GM18858 (cell line): ENCODE measurements at regions not wholly inside any gene's neighbourhood (a gene's known extent, or its start where the extent isn't known, plus 50 kb on each side); places are given as distances from the start of the nearest gene placed in this dataset.

Source experiments
- ATAC-seq: cut with Tn5 transposase; IDR thresholded peaks from one replicate; pipeline ENCODE4 v1.9.1; 2021; ENCODE audit not compliant: unreplicated experiment

DNA sequence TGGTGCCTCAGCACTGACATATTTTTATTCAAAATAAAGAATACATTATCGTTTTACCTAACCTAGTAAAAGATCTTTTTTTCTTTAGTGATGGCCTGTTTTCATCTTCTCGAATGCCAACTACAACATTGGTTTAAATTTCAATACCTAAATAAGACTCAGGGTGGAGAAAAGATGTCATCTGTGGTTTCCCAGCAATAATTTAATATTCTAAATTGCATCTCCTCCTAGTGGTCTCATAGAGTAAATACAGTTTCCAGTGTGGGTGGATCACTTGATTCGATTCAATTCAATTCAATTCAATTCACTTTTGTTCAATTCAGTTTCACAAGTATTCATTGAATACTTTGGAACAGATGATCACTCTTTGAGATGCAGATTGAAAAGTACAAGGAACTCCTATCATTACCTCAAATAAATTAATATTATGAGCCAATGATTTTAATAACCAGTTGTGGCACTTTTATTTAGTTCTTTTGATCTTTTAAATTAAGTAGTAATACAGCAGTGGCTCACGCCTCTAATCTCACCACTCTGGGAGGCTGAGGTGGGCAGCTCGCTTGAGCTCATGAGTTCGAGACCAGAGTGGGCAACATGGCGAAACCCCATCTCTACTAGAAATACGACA lies 427.2 kb downstream of the FAT4 start:
- ATAC-seq = no peak

DNA sequence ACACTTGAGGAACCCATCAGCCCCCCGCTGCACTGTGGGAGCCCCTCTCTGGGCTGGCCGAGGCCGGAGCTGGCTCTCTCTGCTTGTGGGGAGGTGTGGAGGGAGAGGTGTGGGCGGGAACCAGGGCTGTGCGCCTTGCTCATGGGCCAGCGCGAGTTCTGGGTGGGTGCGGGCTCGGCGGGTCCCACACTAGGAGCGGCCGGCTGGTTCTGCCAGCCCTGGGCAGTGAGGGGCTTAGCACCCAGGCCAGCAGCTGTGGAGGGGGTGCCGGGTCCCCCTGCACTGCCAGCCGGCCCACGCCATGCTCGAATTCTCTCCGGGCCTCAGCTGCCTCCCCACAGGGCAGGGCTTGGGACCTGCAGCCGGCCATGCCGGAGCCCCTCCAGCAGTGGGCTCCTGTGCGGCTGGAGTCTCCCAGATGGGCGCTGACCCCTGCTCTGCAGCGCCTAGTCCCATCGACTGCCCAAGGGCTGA lies 430.2 kb downstream of the FAT4 start:
- no peak for ATAC-seq

DNA sequence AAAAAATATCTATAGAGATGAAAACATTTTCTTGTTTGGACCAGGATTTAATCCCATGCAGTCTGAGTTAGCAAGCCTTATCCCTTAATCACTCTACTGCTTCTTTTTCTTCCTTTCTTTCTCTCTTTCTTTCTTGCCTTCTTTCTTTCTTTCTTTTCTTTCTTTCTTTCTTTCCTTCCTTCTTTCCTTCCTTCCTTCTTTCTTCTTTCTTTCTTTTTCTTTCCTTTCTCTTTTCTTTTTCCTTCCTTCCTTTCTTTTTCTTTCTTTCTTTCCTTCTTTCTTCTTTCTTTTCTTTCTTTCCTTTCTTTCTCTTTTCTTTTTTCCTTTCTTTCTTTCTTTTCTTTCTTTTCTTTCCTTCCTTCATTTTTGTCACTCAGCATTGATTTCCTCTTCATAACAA lies 434.6 kb downstream of the FAT4 start:
- no peak for ATAC-seq

- no peak for ATAC-seq
These were observed 435.6 kb downstream of the FAT4 start for GRCh38 chr4:125750399-125750798.

GRCh38 chr4:125750828-125751466 lies 436.2 kb downstream of the FAT4 start:
- ATAC-seq = no peak

DNA sequence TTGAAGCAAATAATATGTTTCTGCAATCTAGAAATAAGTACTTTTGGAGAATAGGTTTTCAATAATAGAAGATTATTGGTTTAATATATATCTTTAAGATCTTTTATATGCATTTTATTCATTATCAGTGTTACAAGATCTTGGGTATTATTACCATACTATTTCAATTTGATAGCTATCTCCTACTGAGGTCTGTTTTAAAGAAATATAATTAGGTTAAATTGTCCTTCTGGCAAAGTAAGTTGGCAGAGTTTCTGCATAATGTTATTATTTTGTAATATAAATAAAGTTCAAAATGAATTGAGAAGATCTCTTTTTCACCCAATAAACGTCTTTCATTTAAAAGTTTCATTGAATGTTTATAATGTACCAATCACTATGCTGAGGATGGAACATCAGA lies 443.7 kb downstream of the FAT4 start:
- no peak for ATAC-seq

GRCh38 chr4:125760201-125760819 lies 445.6 kb downstream of the FAT4 start:
- no peak for ATAC-seq

DNA sequence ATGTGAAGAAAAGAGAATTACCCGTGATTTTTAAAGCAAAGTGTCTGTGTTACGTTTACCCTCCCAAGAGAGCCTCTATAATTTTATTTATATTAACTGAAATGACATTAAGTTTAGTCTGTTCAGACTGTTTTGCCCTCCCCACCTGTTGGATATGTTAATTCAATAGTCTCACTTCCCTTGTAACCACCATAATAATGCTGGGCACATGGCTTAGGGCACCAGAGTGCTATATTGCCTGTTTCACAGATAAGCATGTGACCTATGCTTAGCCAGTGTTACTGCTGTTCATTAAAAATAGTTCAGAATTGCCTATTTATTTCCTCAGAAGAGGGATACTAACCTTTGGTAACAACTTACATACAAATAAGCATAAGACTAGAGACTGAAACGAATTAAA lies 446.2 kb downstream of the FAT4 start:
- ATAC-seq = no peak

DNA sequence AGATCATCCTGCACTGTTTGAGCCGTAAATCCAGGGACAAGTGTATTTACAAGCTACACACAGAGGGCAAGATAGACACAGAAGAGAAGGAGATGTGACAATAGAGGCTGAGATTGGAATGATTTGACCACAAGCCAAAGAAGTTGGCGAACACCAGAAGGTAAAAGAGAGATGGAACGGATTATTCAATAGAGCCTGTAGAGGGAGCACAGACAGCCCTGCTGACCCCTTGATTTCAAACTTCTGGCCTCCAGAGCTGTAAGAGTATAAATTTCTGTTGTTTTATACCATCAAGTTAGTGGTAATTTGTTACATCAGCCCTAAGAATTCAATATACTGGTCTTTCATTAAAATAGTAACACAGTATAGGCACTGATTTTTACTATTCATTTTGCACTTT lies 447.8 kb downstream of the FAT4 start:
- ATAC-seq = no peak

GRCh38 chr4:125765941-125766340 lies 451.2 kb downstream of the FAT4 start:
- ATAC-seq = no peak

GRCh38 chr4:125770814-125771398 lies 456.2 kb downstream of the FAT4 start:
- ATAC-seq = no peak

DNA sequence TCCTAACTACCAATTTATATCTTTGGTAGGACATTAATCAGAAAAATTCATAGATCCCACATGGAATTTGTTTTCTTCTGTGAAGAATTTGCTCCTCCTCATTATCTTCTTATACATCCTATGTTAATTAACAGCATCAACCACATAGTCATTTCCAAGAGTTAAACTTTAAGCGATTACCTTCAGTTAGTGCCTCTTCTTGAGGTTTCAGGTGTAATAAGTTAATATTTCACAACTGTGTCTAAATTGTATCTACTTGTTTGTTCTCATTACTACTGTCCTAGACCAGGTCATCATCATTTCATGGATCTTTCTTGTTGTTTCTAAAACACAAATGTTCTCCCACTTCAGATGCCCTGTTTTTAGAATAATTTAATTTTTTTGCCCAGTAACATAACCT lies 457.9 kb downstream of the FAT4 start:
- peak; percentile 58 for ATAC-seq

DNA sequence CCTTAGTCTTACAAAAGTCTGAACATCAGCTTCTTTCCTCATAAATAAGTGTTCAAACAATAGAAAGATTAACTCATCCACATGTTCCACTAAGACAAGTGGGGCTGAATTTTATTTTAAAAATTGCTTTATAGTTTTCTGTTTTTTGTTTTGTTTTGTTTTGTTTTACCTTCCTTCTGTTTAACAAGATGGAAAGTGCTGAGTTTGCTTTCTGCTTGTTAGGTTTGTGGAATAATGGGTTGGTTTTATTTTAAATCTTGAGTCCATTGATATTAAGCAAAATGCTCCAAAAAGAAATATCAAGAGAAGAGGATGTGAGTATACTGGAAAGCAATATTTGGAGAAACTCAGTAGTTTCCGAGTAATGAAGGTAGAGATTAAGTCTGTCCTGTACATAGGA lies 458.7 kb downstream of the FAT4 start:
- ATAC-seq = no peak

- no peak for ATAC-seq
These were observed 459.2 kb downstream of the FAT4 start for GRCh38 chr4:125773931-125774330.

- ATAC-seq = no peak
These were observed 461.4 kb downstream of the FAT4 start for GRCh38 chr4:125776146-125776545.

DNA sequence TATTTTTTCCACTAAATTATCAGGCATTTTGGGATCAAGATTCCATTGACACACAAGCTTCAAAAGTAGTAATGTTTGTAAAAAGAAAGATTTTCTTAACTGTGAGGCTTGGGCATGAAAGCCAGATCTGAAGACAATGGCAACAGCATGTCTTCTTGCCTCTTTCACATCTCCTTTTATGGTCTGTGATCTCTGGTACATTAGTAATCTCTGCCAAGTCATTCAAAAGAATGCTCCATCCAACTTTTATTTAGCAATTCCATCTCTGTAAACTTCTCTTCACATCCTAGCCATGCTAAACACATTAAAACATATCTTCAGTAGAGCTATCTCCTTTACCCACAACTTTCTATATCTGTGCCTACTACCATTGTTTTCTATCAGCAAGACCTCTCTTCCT lies 465.4 kb downstream of the FAT4 start:
- no peak for ATAC-seq

- ATAC-seq = no peak
These were observed 466.0 kb downstream of the FAT4 start for GRCh38 chr4:125780747-125781146.

DNA sequence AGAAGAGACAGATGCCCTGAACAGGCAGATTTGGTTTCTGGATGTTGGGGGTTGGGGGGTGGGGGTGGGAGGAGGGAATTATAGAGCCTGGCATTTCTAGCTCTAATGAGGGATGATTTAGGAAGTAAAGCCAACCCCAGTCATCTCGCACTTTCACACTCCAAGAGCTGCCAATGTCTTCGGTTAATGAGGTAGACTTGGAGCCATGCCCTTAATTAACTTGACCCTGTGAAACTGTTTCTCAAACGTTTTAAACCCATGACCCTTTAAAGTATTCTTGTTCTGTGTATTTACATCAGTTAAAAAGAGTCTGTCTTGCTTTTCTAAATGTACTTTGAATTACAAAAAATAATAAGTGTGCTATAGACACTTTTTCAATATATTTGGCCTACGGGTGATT lies 466.9 kb downstream of the FAT4 start:
- no peak for ATAC-seq

- ATAC-seq = no peak
These were observed 470.0 kb downstream of the FAT4 start for GRCh38 chr4:125784741-125785140.

DNA sequence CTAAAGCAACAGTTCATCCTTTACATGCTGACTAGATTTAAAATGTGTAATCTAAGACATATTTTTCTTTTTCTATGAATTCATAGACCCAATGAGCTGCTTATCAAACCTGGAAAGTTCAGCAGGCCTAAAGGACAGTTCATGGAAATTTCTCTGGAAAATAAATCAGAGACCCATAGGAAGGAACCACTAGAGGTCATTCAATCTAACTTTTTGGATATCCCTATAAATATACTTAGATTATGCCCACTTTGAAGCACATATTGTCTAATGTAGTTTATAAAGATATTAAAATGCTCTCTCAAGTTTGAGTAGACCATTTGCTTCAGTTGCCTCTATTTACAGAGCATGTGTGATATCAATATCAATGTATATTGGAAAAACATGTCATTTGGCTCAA lies 473.0 kb downstream of the FAT4 start:
- ATAC-seq = no peak

- ATAC-seq = no peak
These were observed 474.3 kb downstream of the FAT4 start for GRCh38 chr4:125789023-125789422.

DNA sequence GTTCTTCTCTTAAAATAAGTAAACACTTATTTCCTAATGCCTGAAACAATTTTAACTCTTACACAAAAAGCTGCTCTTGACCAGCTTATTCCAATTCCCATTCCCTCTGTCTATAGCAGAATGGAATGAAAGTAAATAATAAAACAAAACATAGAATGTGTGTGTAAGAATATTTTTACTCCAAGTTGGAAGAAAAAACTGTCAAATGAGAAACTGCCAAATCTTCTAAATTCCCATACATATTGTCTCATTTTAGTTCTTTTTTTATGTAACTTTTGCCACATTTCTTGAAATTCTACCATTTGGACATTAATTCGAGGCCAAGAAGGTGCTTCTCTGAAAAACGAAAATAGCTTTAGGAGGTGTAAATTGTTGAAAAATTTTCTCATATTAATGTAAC lies 477.1 kb downstream of the FAT4 start:
- no peak for ATAC-seq
